ENCODE measurements at regions not wholly inside any gene's neighbourhood (a gene's known extent, or its start where the extent isn't known, plus 50 kb on each side); places are given as distances from the start of the nearest gene placed in this dataset.
"Not testable (repeated sequence)": the region's sequence is repeated elsewhere in the genome, so short reads cannot be mapped to it uniquely, and the experiment has no call there.

GRCh38 chr4:32706893-32707292 lies 1986.7 kb downstream of the PCDH7 start:
- H3K27ac ChIP-seq = no peak overlapping the region
- H3K27me3 ChIP-seq (replicated peaks; ENCODE audit: insufficient read depth) = no peaks in the 10 kb centered on the region
- H3K4me3 ChIP-seq = no peak overlapping the region
- intact Hi-C loops (cut with DNase I) = no loop called here
- no peaks in the 10 kb centered on the region for H3K4me1 ChIP-seq (replicated peaks)
- H3K9me3 ChIP-seq = no peaks in the 10 kb centered on the region
- WGBS = 53% methylated on average over 1 of the region's 1 CpG
- H3K36me3 ChIP-seq = no peaks in the 10 kb centered on the region
- TF ChIP-seq, protein P1, sequence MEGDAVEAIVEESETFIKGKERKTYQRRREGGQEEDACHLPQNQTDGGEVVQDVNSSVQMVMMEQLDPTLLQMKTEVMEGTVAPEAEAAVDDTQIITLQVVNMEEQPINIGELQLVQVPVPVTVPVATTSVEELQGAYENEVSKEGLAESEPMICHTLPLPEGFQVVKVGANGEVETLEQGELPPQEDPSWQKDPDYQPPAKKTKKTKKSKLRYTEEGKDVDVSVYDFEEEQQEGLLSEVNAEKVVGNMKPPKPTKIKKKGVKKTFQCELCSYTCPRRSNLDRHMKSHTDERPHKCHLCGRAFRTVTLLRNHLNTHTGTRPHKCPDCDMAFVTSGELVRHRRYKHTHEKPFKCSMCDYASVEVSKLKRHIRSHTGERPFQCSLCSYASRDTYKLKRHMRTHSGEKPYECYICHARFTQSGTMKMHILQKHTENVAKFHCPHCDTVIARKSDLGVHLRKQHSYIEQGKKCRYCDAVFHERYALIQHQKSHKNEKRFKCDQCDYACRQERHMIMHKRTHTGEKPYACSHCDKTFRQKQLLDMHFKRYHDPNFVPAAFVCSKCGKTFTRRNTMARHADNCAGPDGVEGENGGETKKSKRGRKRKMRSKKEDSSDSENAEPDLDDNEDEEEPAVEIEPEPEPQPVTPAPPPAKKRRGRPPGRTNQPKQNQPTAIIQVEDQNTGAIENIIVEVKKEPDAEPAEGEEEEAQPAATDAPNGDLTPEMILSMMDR (IDR thresholded peaks at IDR 0.05) = no peak
- TF ChIP-seq POLR2A (IDR thresholded peaks at IDR 0.05) (no peak), POLR2AphosphoS5 (IDR thresholded peaks at IDR 0.05) (no peak)
- DNase-seq (ENCODE audit: low spot score) = no peak

DNA sequence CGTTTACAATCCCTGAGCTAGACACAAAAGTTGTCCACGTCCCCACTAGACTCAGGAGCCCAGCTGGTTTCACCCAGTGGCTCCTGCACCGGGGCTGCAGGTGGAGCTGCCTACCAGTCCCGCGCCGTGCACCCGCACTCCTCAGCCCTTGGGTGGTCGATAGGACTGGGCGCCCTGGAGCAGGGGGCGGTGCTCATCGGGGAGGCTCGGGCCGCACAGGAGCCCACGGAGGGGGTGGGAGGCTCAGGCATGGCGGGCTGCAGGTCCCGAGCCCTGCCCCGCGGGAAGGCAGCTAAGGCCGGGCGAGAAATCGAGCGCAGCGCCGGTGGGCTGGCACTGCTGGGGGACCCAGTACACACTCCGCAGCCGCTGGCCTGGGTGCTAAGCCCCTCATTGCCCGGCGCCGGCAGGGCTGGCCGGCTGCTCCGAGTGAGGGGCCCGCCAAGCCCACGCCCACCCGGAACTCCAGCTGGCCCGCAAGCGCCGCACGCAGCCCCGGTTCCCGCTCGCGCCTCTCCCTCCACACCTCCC lies 1996.0 kb downstream of the PCDH7 start:
- 95% methylated on average over 14 of the region's 42 CpGs for WGBS
- H3K4me3 ChIP-seq; intact Hi-C loops (cut with DNase I): not testable (repeated sequence)

GRCh38 chr4:32735856-32736590 lies 2015.9 kb downstream of the PCDH7 start:
- DNase-seq (ENCODE audit: low spot score) = no peak
- H3K27ac ChIP-seq = no peak overlapping the region
- TF ChIP-seq, protein P1 (IDR thresholded peaks at IDR 0.05) = no peak
- no peaks in the 10 kb centered on the region for H3K36me3 ChIP-seq
- no peak overlapping the region for H3K4me3 ChIP-seq
- H3K27me3 ChIP-seq (replicated peaks; ENCODE audit: insufficient read depth) = no peaks in the 10 kb centered on the region
- intact Hi-C loops (cut with DNase I) = no loop called here
- 66% methylated on average over 5 of the region's 5 CpGs for WGBS
- no peaks in the 10 kb centered on the region for H3K4me1 ChIP-seq (replicated peaks)
- H3K9me3 ChIP-seq = no peaks in the 10 kb centered on the region

More for the DNA sequence above, 1996.0 kb downstream of the PCDH7 start:
- H3K9me3 ChIP-seq; DNase-seq (ENCODE audit: low spot score); H3K4me1 ChIP-seq (replicated peaks); H3K27me3 ChIP-seq (replicated peaks; ENCODE audit: insufficient read depth); H3K36me3 ChIP-seq; H3K27ac ChIP-seq: not testable (repeated sequence)

GRCh38 chr4:32744211-32744610 lies 2024.0 kb downstream of the PCDH7 start:
- Histone ChIP-seq H3K4me3 (no peak overlapping the region), H3K27ac (no peak overlapping the region), H3K9me3 (no peaks in the 10 kb centered on the region), H3K36me3 (no peaks in the 10 kb centered on the region), H3K27me3 (replicated peaks; ENCODE audit: insufficient read depth) (no peaks in the 10 kb centered on the region), H3K4me1 (replicated peaks) (no peaks in the 10 kb centered on the region)
- intact Hi-C loops (cut with DNase I) = no loop called here
- no peak for DNase-seq (ENCODE audit: low spot score)
- 81% methylated on average over 2 of the region's 2 CpGs for WGBS
- TF ChIP-seq POLR2AphosphoS5 (IDR thresholded peaks at IDR 0.05) = no peak
- TF ChIP-seq, protein P1 (IDR thresholded peaks at IDR 0.05) = no peak
- TF ChIP-seq POLR2A (IDR thresholded peaks at IDR 0.05) = no peak

- Histone ChIP-seq H3K4me3 (no peak overlapping the region), H3K4me1 (replicated peaks) (no peaks in the 10 kb centered on the region), H3K27ac (no peak overlapping the region), H3K36me3 (no peaks in the 10 kb centered on the region), H3K9me3 (no peaks in the 10 kb centered on the region), H3K27me3 (replicated peaks; ENCODE audit: insufficient read depth) (no peaks in the 10 kb centered on the region)
- 86% methylated on average over 1 of the region's 1 CpG for WGBS
- DNase-seq (ENCODE audit: low spot score) = no peak
- TF ChIP-seq POLR2AphosphoS5 (IDR thresholded peaks at IDR 0.05) (no peak), POLR2A (IDR thresholded peaks at IDR 0.05) (no peak)
- TF ChIP-seq, protein P1 (IDR thresholded peaks at IDR 0.05) = no peak
- intact Hi-C loops (cut with DNase I) = no loop called here
Observed at GRCh38 chr4:32745351-32745750, 2025.2 kb downstream of the PCDH7 start.
